ENCODE measurements at regions not wholly inside any gene's neighbourhood (a gene's known extent, or its start where the extent isn't known, plus 50 kb on each side); places are given as distances from the start of the nearest gene placed in this dataset.

GRCh38 chr12:58288190-58288589 is 346.8 kb downstream of the ATP23 start:
- Histone ChIP-seq H3K36me3 (ENCODE audit: control insufficient read depth, insufficient read depth, low read length) (no peaks in the 10 kb centered on the region), H3K9me3 (no peaks in the 10 kb centered on the region), H3K4me1 (no peaks in the 10 kb centered on the region), H3K4me3 (ENCODE audit: low read depth, low read length) (no peak overlapping the region), H3K27me3 (replicated peaks; ENCODE audit: control insufficient read depth, insufficient read depth, low read length) (no peaks in the 10 kb centered on the region)
- Mint-ChIP-seq H3K9me3 (ENCODE audit: unreplicated experiment) (peaks cover 32% of the 10 kb centered on the region), H3K27ac (ENCODE audit: unreplicated experiment) (no peak overlapping the region), H3K27me3 (ENCODE audit: insufficient read depth, unreplicated experiment) (no peaks in the 10 kb centered on the region), H3K4me1 (ENCODE audit: low read depth, unreplicated experiment) (peaks cover 6% of the 10 kb centered on the region), H3K36me3 (ENCODE audit: insufficient read depth, unreplicated experiment) (no peaks in the 10 kb centered on the region), H3K4me3 (ENCODE audit: unreplicated experiment) (no peak overlapping the region)
- intact Hi-C loops (cut with micrococcal nuclease; ENCODE audit: unreplicated experiment) = no loop called here
- TF ChIP-seq CTCF (IDR thresholded peaks at IDR 0.05; ENCODE audit: insufficient read depth in 1 of 2, low read depth in 1 of 2, low read length in 1 of 2, severe bottlenecking in 1 of 2, unreplicated experiment in 1 of 2) = no peak
- no TSS peak for BruUV-seq (replicated peaks)
- ChIA-PET POLR2A (no interaction called here), CTCF (no interaction called here)
- DNase-seq = no peak

GRCh38 chr12:58291106-58291505 is 349.7 kb downstream of the ATP23 start:
- Histone ChIP-seq H3K27me3 (replicated peaks; ENCODE audit: control insufficient read depth, insufficient read depth, low read length) (no peaks in the 10 kb centered on the region), H3K36me3 (ENCODE audit: control insufficient read depth, insufficient read depth, low read length) (no peaks in the 10 kb centered on the region), H3K4me1 (no peaks in the 10 kb centered on the region), H3K9me3 (no peaks in the 10 kb centered on the region), H3K4me3 (ENCODE audit: low read depth, low read length) (no peak overlapping the region)
- no peak for TF ChIP-seq CTCF (IDR thresholded peaks at IDR 0.05; ENCODE audit: insufficient read depth in 1 of 2, low read depth in 1 of 2, low read length in 1 of 2, severe bottlenecking in 1 of 2, unreplicated experiment in 1 of 2)
- BruUV-seq (replicated peaks) = no TSS peak
- Mint-ChIP-seq H3K9me3 (ENCODE audit: unreplicated experiment) (peaks cover 25% of the 10 kb centered on the region), H3K4me1 (ENCODE audit: low read depth, unreplicated experiment) (peaks cover 6% of the 10 kb centered on the region), H3K4me3 (ENCODE audit: unreplicated experiment) (no peak overlapping the region), H3K27ac (ENCODE audit: unreplicated experiment) (no peak overlapping the region), H3K27me3 (ENCODE audit: insufficient read depth, unreplicated experiment) (no peaks in the 10 kb centered on the region), H3K36me3 (ENCODE audit: insufficient read depth, unreplicated experiment) (no peaks in the 10 kb centered on the region)
- ChIA-PET POLR2A (no interaction called here), CTCF (no interaction called here)
- DNase-seq = no peak
- intact Hi-C loops (cut with micrococcal nuclease; ENCODE audit: unreplicated experiment) = loop anchor here (5.0 kb wide), 1 partner anchor 1076 kb away; no protein-coding TSS in a partner anchor

GRCh38 chr12:58293308-58293982 is 352.1 kb downstream of the ATP23 start:
- Histone ChIP-seq H3K4me1 (no peaks in the 10 kb centered on the region), H3K4me3 (ENCODE audit: low read depth, low read length) (no peak overlapping the region), H3K36me3 (ENCODE audit: control insufficient read depth, insufficient read depth, low read length) (no peaks in the 10 kb centered on the region), H3K27me3 (replicated peaks; ENCODE audit: control insufficient read depth, insufficient read depth, low read length) (no peaks in the 10 kb centered on the region), H3K9me3 (no peaks in the 10 kb centered on the region)
- Mint-ChIP-seq H3K9me3 (ENCODE audit: unreplicated experiment) (peaks cover 13% of the 10 kb centered on the region), H3K27me3 (ENCODE audit: insufficient read depth, unreplicated experiment) (no peaks in the 10 kb centered on the region), H3K36me3 (ENCODE audit: insufficient read depth, unreplicated experiment) (no peaks in the 10 kb centered on the region), H3K4me1 (ENCODE audit: low read depth, unreplicated experiment) (peaks cover 6% of the 10 kb centered on the region), H3K27ac (ENCODE audit: unreplicated experiment) (no peak overlapping the region), H3K4me3 (ENCODE audit: unreplicated experiment) (no peak overlapping the region)
- CTCF ChIA-PET = no interaction called here
- no TSS peak for BruUV-seq (replicated peaks)
- intact Hi-C loops (cut with micrococcal nuclease; ENCODE audit: unreplicated experiment) = loop anchor here (5.0 kb wide), 1 partner anchor 1074 kb away; no protein-coding TSS in a partner anchor
- TF ChIP-seq CTCF (IDR thresholded peaks at IDR 0.05; ENCODE audit: insufficient read depth in 1 of 2, low read depth in 1 of 2, low read length in 1 of 2, severe bottlenecking in 1 of 2, unreplicated experiment in 1 of 2) = no peak
- DNase-seq = no peak
- POLR2A ChIA-PET = no interaction called here
